Keratinocyte (primary cell): ENCODE measurements at regions not wholly inside any gene's neighbourhood (a gene's known extent, or its start where the extent isn't known, plus 50 kb on each side); places are given as distances from the start of the nearest gene placed in this dataset.

Source experiments
- CTCF ChIP-seq, 3 experiments: IDR thresholded peaks in 1 of 3; conservative IDR thresholded peaks in 1 of 3; optimal IDR thresholded peaks in 1 of 3; 2 replicates in 2 of 3; 3 replicates in 1 of 3; pipeline versions ENCODE3 to v1.5.1; 2011; ENCODE audit warnings: low read length in 3 of 3, mild to moderate bottlenecking in 3 of 3, moderate library complexity in 2 of 3, control low read depth in 1 of 3, inconsistent platforms in 1 of 3; ENCODE audit not compliant: insufficient read depth in 2 of 3; ENCODE audit errors: extremely low read depth in 1 of 3
- EZH2 ChIP-seq: IDR thresholded peaks from one replicate; pipeline ENCODE4 v1.6.1; 2012; ENCODE audit warnings: inconsistent platforms, mild to moderate bottlenecking, low read length, moderate library complexity

GRCh38 chr2:35461406-35461805 lies 894.2 kb upstream of the CRIM1 start:
- TF ChIP-seq CTCF (optimal IDR thresholded peaks at IDR 0.05 in 1 of 3, IDR thresholded peaks at IDR 0.05 in 1 of 3, conservative IDR thresholded peaks at IDR 0.05 in 1 of 3; ENCODE audit: extremely low read depth in 1 of 3, insufficient read depth in 2 of 3, low read length in 3 of 3) (no peak), EZH2 (no peak)
